ENCODE measurements at regions not wholly inside any gene's neighbourhood (a gene's known extent, or its start where the extent isn't known, plus 50 kb on each side); places are given as distances from the start of the nearest gene placed in this dataset.

DNA sequence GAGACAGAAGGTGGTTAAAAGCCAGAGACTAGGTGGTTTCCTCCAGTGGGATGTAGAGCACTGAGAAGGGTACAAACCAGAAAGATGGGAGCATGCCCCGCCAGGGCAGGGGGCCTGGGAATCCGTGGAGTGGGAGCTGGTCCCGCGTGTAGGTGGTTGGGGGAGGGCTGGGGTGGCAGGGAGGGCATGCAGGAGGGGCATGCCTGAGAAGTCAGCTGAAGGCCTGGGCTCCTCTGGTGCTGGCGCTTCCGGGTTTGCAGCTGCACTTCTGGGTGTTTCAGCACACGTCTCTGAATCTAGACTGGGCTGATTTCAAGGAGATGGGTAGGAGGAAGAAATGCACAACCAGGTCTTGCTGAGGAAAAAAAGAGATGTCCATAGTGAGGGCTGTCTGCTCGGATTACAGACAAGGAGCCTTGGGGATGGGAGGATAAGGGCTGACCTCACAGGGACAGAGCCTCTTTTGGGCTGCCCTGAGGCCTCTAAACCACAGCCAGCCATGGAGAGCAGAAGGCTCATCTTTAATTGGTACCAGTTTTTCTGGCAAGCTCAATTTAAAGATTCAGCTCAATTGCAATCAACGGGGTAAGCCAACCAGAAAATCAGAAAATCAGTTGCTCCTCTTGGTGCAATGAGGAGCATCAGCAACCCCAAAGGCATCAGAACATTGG is 151.9 kb downstream of the FAM43A start:
- DNase-seq (ENCODE audit: low read depth), result no peak

DNA sequence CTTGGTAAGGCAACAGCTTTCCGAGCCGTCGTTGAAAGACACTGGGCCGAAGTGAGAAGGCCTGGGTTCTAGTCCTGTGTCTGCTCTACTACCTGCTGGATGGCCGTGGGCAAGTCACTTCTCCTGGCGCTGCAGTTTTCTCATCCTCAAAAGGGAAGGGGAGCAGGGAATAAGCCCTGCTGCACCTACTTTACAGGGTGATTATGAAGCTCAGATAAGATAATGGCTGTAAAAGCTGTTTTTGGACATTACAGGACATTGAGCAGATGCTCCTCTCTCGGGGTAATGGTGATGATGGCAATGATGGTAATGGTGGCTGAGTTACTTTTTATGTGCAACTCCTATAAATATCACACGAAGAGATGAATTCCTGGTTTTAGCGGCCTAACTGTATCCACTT is 152.6 kb downstream of the FAM43A start:
- DNase-seq (ENCODE audit: low read depth), result no peak

DNA sequence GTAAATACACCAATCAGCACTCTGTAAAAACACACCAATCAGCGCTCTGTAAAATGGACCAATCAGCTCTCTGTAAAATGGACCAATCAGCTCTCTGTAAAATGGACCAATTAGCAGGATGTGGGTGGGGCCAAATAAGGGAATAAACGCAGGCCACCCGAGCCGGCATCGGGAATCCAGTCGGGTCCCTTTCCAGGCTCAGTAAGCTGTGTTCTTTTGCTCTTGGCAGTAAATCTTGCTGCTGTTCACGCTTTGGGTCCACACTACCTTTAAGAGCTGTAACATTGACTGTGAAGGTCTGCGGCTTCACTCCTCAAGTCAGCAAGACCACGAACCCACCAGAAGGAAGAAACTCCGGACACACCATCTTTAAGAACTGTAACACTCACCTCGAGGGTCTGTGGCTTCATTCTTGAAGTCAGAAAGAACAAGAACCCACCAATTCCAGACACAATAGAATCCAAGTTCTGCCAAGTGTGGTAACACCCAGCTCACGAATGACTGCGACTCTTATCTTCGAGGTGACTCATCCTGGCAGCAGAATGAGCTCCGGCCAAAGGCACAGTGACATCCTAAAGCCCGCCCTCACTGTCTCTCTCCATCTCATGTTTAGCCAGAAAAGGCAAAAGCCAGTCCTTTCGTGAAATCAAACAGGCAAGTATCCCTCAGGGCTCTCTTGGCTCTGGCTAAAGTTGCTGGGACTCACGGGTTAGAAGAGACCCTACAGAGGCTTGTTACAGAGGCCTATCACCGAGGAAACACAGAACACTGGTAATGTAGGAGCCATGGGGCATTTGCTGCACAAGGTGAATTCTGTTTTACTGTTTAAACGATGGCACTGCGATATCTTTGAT is 155.2 kb downstream of the FAM43A start:
- DNase-seq (ENCODE audit: low read depth), result no peak

DNA sequence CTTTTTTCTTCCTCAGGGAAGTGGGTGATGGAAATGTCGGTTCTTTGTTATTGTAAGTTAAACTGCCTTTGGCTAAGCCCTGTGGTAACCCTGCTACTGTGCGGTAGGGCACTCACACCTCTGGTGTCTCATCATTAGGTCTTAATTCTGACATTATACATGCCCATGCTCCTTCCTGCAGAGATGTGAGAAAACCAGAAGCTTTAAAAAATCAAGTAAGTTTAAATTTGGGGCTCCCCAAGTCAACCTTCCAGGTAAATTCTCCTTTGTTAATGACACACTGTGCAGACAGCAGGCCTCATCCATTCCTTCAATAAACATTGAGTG is 155.8 kb downstream of the FAM43A start:
- DNase-seq (ENCODE audit: low read depth), result no peak

DNA sequence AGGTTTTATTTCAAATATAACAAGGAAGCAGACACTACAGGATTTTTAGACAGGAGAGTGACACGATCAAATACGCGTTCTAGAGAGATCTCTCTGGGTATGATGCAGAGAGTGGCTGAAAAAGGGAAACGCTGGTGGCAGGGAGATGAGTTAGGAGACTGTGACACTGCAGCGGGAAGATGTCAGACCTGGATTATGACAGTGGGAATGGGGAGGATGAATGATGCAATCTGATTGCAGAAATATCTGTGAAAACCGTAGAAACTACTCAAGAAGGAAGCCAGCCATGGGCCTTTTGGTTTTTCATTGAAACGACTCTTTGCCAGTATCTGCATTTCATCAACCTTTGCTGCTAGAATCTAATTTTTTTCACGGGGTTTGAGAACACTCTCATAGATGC is 157.9 kb downstream of the FAM43A start:
- no peak for DNase-seq (ENCODE audit: low read depth)

DNA sequence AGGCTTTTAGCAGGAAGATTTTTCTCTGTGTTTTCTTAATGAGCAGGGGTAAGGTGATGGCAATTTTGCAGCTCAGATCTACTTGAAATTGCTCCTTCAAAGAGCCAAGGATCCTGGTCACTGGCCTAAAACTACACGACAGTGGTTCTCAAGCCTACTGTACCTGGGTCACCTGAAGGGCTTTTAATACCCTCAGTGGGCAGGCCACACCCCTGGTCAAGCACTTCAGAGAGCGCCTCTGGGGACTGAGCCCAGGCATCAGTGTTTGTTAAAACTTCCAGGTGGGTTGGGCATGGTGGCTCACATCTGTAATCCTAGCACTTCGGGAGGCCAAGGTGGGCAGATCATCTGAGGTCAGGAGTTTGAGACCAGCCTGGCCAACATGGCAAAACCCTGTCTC is 158.4 kb downstream of the FAM43A start:
- DNase-seq (ENCODE audit: low read depth), result no peak

DNA sequence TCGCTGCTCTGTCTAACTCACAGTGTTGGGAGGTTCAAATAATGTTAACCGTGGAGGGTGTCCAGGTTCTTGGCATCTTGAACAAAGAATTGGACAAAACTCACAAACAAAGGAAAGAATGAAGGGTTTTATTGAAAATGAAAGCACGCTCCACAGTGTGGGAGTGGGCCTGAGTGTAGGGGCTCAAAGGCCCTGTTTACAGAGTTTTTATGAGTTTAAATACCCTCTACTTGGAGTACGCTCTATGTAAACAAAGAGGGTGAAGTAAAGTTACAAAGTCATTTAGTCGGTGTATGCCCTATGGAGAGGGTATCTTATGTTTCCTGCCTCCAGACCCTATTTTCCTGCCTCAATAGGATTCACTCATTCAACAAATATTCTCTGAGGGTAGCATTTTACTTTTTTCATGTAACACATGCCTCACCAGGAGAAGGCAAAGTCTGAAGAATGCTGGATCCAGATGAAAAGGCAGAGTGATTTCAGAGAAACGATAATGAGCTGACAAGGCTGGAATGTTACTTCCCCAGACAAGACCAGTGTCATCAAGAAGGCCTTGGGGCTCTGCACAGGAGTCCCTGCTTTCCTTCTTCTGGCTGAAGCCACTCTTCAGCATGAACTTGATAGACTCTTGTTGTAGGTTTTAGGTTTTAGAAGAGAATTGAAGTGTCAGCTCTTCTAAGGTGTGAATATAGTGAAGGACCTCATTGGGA is 163.6 kb downstream of the FAM43A start:
- no peak for DNase-seq (ENCODE audit: low read depth)

DNA sequence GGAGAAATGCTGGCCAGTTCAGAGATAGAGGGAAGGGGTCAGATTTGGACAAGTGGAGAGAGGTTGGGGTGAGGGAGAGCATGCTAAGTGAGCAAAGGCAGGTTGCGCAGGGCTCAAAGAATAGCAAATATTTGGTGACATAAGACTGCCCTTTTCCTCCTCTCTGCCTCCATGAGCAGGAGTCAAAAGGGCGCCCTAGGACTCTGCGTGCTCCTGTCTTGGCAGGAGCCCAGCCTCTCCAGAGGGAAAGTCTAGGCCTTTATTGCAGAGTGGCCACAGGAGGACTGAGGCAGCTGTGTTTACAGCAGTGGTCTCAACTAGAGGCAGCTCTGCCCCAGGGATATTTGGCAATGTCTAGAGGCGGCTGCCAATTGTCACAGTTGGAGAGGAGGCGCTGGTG is 165.6 kb downstream of the FAM43A start:
- no peak for DNase-seq (ENCODE audit: low read depth)

DNA sequence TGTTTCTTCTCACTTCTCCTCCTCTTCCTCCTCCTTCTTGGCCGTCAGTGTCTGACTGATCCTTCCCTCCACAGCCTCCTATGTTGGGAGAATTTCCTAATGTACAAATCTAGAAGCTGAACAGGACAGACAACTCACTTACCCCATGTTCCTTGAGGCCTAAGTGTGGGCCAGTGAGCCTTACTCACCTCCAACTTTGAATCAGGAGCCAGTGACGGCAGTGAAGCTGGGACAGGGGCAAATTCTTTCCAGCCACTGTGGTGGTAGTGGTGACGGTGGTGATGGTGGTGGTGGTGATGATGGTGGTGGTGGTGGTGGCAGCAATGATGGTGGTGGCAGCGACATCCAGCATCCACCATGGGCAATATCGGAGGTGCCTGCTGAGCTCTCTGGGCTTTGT is 166.3 kb downstream of the FAM43A start:
- DNase-seq (ENCODE audit: low read depth), result no peak

DNA sequence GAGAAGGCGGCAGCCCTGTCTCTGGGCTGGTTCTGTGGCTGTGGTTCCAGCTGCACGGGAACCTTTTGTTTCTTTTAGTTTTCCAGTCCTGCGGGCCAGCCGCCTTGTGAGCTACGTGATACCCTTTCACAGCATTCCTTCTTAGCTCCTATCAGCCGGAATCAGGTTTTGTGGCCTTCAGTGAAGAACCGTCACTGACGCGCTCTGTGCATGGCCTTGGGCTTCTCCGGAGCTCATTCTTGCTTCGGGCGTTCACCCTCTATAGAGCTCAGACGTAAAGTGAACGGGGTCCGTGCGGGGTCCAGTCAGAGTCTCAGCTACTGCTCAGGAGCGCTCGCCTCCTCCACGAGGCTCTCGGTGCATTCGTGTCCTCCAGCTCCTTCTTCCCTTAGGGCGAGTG is 166.7 kb downstream of the FAM43A start:
- no peak for DNase-seq (ENCODE audit: low read depth)

DNA sequence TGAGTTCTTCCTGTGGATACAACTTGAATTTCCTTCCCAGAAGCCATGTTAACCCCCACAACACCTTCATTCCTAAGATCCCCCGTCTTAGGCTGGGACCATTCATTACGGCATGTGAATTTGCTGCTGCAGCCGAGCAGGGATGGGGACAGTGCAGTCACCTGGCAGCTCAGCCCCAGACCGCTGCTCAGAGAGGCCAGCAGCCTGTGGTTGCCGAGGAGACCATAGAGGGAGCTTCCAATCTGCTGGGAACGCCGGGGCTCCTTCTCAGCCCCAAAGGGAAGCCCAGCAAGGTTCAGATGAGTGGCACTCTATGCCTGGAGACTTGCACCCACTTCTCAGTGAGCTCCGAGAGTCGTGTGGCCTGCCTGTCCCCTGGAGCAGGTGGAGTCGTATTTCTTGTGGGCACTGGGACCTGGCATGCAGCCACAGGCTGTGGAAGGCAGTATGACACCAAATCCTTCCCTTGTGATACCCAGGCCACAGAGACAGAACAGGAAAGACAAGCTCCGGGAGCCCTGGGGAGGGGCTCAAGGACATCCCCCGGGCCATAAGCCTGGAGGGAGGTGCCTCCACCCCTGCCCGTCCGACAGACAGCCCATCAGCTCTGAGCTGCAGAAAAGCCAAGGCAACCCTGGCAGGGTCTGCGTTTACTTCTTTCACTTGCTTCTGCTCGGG is 167.3 kb downstream of the FAM43A start:
- DNase-seq (ENCODE audit: low read depth), result no peak

DNA sequence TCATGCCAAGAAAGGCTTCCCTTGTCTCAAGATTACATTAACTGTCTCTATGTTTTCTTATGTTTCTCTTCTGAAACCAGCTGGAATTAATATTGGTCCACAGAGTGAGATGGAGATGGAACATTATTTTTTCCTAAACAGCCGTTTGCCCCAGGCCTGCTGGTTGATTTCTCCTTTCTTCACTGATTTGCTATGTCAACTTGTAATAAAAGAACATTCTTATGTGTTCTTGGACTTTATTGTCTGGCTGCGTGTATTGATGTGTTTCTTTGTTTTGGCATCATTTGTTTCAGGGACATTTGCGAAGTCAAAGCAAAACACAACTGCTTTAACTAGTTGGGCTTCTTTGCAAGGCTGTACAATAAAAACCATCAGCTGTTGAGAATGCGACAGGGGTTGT is 168.5 kb downstream of the FAM43A start:
- DNase-seq (ENCODE audit: low read depth), result no peak

DNA sequence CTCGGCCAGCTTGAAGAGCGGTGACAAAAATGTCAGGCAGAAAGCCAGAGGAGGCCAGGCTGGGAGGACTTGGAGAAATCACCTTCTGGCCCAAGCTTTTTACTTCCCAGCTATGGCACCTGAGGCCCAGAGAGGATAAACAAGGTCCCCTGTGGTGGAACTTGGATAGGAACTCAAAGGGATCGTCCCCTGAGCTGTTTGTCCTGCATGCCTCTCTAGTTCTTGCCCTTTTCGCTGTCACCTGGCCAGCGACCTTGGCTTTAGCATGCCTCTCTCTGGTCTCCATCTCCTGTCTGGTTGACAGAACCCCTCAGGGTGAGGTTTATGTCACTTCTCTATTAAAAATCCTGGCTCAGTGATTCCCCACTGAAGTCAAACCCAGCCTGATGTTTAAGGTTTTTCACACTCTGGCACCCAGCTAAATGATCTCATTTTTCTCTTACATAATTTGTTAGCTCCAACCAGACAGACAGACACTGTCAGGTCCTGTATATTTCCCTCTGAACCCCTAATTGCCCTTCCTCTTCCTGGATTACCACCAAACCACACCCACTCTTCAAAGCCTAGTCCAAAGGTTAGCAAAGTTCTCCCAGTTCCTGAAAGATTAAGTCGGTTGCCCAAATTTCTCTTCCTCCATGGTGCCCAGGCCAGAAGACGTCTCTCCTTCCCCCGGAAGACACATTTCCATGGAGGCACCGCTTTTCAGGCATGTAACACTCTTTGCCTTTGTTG is 169.1 kb downstream of the FAM43A start:
- no peak for DNase-seq (ENCODE audit: low read depth)

DNA sequence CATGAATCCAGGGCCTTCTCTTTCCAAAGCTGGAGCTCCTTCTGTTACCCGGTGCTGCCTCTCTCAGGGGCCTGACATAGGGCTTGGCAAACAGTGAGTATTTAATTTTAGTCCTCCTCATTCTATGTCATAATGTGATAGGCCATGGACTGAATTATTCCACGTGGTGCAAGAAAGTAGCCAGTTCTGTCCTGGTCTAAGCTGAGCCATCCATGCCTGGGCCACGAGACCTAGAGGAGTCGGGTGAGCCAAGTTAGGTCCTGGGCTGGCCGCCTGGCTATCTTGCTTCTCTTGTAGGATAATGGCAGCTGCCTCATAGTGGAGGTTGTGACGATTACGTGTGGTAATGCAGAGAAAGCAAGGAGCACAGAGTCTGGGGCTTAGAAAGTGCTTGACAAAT is 170.6 kb downstream of the FAM43A start:
- DNase-seq (ENCODE audit: low read depth), result no peak

DNA sequence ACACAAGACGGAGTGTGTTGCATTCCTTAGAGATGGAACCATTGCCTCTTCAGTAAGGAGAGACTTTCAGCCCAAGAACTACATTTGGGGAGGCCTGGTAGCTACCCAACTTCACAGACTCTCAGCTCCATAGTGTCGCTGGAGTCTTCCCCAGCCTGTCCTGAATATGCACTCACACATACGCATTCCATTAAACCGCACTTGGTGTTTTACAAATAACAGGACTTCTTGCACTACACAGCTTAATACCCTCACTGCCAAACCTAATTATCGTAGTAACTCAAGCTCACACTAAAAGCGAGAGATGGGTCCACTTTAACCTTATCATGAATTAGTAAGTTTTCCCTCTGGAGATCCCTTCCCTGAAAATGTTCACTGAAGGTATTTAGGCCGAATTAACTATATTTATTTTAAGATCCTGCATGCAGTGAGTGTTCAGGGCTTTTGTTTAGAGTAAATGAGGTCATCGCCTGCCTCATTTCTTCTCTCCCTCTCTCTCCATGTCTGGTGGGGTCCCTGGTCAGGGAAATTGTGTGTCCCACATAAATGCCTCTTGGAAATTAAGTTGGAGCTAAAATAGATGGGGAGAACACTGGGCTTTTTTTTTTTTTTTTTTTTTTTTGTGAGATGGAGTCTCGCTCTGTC is 171.9 kb downstream of the FAM43A start:
- DNase-seq (ENCODE audit: low read depth), result no peak

DNA sequence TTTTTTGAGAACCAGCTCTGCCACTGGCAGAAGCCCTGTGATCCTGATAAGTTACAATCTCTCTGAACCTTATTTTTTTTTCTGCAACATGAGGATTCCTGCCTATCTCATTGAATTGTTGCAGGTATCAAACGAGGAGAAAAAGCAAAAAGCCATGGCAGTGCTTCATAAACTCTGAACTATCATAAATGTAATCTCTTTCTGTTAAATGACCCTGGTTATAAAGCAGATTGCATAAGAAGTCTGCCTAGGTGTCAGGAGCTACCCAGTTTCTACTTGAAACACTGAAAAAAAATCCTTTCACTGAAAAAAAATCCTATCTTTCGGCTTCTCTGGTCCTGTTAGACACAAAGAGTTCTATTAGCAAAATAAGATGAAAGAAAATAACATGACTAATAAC is 172.7 kb downstream of the FAM43A start:
- DNase-seq (ENCODE audit: low read depth), result no peak

DNA sequence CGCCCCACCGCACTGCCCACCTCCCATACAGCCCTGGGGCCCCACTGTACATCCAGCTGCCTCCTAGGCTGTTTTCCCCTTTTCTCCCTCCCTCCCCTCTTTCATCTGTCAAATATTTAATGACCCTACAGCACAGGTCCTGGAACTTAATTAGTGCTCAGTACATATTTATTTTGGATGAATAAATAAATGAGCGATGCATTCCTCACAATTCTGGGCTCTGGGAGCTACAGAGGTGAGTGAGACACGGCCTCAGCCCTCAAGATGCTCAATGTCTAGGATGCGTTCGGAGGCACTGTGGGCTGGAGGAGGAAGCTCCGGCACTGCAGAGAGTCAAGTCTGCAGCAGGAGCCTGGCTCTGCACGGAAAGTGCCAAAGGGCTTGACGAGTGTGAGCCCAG is 175.0 kb downstream of the FAM43A start:
- DNase-seq (ENCODE audit: low read depth), result no peak

DNA sequence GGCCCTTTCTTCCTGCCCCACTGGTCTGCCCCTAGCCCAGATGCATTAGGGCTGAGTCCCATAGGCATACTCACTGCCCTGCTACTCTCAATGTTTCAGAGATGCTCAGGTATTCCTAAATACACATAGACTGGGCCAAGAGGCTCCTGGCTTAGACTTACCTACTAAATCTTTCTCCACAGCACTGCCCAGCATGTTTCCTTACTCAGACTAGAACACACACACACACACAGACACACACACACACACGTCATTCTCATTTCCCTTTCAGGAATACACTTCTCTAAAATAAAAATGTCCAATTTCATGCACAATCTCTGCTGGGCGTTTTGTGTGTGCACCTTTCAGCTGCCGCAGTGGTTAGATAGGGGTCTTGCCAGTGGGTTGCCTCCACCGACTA is 175.7 kb downstream of the FAM43A start:
- DNase-seq (ENCODE audit: low read depth), result no peak

DNA sequence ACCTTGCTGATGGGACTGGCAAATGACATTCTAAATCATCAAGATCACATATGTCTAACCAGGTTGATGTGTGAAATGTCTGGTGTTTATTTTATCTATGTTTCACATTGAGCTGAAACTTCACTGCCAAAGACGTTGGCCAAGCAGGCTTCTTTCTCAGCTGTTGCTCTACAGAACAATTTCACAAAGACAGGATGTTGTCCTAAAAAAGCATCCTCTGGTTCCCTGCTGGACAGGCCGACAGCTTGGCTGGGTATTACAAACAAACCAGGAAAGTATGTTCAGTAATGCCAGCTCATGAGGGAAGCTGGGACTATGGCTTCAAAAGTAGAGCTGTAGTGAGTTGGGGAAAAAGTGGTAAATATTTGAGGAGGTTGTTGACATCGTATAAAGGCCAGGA is 179.4 kb downstream of the FAM43A start:
- DNase-seq (ENCODE audit: low read depth), result no peak

DNA sequence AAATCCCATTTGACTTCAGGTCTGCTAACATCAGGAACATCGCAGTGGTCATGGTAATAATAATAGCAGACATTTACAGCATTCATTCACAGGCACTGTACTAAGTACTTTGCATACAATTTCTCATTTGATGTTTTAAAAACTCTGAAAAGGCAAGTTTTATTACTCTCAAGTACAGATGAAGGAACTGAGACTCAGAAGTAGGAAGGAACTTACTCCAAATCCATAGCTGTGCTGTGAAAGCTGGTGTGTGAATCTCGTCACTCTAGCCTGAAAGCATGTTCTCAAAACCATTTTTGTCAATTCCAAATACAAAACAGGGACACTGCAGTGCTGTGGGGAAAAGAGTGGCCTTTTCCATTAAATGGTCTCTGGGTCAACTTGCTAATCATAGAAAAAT is 179.9 kb downstream of the FAM43A start:
- DNase-seq (ENCODE audit: low read depth), result no peak

DNA sequence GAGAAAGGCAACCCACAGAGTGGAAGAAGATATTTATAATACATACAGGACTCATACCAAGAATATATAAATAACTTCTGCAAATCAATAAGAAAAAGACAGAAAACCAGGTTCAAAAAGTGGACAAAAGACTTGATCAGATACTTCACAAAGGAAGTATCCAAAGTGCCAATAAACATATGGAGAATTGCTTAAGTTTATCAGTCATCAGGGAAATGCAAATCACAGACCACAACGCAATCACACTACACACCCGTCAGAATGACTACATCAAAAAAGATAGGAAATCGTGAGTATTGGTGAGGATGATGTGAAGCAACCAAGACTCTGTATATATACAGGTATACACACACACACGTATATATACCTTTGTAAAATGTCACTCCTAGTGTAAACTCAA is 180.6 kb downstream of the FAM43A start:
- DNase-seq (ENCODE audit: low read depth), result no peak

All from HS-27A (cell line).